ENCODE measurements at regions not wholly inside any gene's neighbourhood (a gene's known extent, or its start where the extent isn't known, plus 50 kb on each side); places are given as distances from the start of the nearest gene placed in this dataset.

DNA sequence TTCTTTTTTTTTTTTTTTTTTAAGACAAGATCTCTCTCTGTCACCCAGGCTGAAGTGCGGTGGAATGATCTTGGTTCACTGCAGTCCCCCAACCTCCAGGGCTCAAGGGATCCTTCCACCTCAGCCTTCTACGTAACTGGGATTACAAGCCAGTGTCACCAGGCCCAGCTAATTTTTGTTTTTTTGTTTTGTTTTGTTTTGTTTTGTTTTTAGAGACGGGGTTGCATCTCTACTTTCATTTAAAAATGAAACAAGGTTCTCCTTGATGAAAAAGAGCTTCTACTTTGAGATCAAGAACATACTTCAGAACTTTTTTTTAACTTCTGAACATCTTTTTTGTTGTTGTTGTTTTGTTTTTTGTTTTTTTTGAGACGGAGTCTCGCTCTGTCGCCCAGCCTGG, 121.7 kb upstream of the PRB2 start:
- TF ChIP-seq, protein P1, sequence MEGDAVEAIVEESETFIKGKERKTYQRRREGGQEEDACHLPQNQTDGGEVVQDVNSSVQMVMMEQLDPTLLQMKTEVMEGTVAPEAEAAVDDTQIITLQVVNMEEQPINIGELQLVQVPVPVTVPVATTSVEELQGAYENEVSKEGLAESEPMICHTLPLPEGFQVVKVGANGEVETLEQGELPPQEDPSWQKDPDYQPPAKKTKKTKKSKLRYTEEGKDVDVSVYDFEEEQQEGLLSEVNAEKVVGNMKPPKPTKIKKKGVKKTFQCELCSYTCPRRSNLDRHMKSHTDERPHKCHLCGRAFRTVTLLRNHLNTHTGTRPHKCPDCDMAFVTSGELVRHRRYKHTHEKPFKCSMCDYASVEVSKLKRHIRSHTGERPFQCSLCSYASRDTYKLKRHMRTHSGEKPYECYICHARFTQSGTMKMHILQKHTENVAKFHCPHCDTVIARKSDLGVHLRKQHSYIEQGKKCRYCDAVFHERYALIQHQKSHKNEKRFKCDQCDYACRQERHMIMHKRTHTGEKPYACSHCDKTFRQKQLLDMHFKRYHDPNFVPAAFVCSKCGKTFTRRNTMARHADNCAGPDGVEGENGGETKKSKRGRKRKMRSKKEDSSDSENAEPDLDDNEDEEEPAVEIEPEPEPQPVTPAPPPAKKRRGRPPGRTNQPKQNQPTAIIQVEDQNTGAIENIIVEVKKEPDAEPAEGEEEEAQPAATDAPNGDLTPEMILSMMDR (IDR thresholded peaks at IDR 0.05; ENCODE audit: low read depth, low read length, missing control alignments): no peak
- no peak for DNase-seq (ENCODE audit: low read depth)
- in situ Hi-C loops (cut with HindIII; ENCODE audit: low sequenced_read_pairs): no loop called here
- H3K4me3 ChIP-seq (ENCODE audit: low read depth, low read length): no peak overlapping the region

DNA sequence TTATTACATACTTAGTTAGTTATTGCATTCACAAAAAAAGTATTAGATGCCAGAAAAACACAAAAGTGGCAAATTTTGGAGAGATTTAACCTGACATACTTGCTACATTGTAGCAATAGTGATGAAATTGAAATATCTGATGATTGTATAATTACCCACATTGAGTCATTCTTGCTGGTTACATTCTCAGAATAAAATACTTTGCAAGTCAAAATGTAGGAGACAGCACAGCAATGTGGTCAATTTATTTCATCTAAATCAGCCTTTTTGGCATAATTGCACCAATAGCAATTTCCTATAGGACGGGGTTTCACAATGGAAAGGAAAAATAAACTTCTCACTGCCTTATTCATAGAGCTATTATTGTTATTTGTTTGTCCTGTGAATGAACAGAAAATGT, 125.0 kb upstream of the ETV6 start:
- H3K4me3 ChIP-seq (ENCODE audit: low read depth, low read length): no peak overlapping the region
- DNase-seq (ENCODE audit: low read depth): no peak
- in situ Hi-C loops (cut with HindIII; ENCODE audit: low sequenced_read_pairs): no loop called here
- TF ChIP-seq, protein P1 (IDR thresholded peaks at IDR 0.05; ENCODE audit: low read depth, low read length, missing control alignments): no peak

DNA sequence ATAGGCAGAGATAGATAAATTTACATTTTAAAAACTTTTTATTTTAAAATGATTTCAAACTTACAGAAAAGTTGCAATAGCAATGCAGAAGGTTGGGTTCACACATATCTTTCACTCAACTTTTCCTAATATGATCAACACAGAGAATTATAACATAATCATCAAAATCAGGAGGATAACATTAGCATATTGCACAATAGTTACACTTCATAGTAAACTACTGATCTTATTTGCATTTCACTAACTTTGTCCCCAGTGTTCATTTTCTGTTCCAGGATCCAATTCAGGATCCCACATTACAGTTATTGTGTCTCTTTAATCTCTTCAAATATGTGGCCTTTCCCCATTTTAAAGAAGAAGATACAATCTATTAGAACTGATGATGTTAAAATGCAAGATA, 115.4 kb upstream of the ETV6 start:
- TF ChIP-seq, protein P1 (IDR thresholded peaks at IDR 0.05; ENCODE audit: low read depth, low read length, missing control alignments): no peak
- in situ Hi-C loops (cut with HindIII; ENCODE audit: low sequenced_read_pairs): no loop called here
- no peak for DNase-seq (ENCODE audit: low read depth)
- no peak overlapping the region for H3K4me3 ChIP-seq (ENCODE audit: low read depth, low read length)

DNA sequence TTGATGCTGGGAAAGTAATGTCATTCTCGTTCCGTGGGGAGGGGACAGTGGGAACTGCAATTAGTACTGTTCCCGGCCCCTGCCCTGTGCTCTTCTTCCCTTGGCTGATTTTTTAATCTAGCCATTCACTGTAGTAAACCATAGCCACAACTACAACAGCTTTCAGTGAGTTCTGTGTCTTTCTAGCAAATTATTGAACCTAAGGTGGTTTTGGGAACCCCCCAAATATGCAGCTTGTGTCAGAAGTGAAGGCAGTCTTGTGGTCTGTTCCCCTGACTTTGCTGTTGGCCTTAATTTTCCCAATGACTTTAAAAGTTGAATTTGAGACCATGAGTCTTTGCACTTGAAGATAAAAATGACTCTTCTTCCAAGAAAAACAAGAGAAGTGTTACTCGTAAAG, 114.3 kb upstream of the ETV6 start:
- in situ Hi-C loops (cut with HindIII; ENCODE audit: low sequenced_read_pairs): no loop called here

DNA sequence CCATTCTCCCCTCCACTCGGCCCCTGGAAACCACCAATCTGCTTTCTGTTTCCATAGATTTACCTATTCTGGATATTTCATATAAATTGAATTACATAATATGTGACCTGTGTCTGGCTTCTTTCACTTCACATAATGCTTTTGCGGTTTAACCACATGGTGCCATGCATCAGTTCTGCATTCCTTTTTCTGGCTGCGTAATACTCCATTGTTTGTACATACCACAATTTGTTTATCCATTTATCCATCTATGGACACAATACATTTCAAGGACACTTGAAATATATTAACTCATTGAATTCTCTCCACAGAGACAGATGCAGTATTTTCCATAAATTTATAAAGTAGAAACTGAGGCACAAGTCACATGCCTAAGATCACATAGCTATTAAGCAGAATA, 110.3 kb upstream of the ETV6 start:
- TF ChIP-seq, protein P1 (IDR thresholded peaks at IDR 0.05; ENCODE audit: low read depth, low read length, missing control alignments): no peak
- H3K4me3 ChIP-seq (ENCODE audit: low read depth, low read length): no peak overlapping the region
- no peak for DNase-seq (ENCODE audit: low read depth)
- in situ Hi-C loops (cut with HindIII; ENCODE audit: low sequenced_read_pairs): no loop called here

More for the DNA sequence above, 114.3 kb upstream of the ETV6 start:
- DNase-seq (ENCODE audit: low read depth): no peak
- H3K4me3 ChIP-seq (ENCODE audit: low read depth, low read length): no peak overlapping the region
- TF ChIP-seq, protein P1 (IDR thresholded peaks at IDR 0.05; ENCODE audit: low read depth, low read length, missing control alignments): no peak

DNA sequence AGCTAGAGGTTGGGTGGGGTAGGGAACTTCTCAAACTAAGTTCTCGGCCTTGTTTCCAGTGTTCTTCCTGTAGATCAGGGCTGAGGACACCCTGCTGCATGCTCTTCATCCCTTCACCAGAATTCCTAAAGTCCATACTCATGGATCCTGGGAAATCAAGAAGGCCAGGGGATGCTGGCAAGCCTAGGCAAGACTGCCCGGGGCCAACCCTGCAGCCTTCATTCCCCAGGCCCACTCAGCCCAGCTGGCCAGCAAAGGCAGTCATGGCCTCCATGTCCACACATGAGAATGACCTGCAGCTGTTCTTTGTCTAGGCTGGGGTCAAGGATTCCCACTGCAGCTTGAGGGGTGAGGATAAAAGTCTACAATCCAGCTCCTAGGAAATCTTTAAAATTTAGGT, 109.3 kb upstream of the ETV6 start:
- no peak overlapping the region for H3K4me3 ChIP-seq (ENCODE audit: low read depth, low read length)
- in situ Hi-C loops (cut with HindIII; ENCODE audit: low sequenced_read_pairs): no loop called here

More for the DNA sequence above, 109.3 kb upstream of the ETV6 start:
- no peak for DNase-seq (ENCODE audit: low read depth)
- TF ChIP-seq, protein P1 (IDR thresholded peaks at IDR 0.05; ENCODE audit: low read depth, low read length, missing control alignments): no peak
